Neural progenitor cell (in vitro differentiated cells): ENCODE measurements at regions not wholly inside any gene's neighbourhood (a gene's known extent, or its start where the extent isn't known, plus 50 kb on each side); places are given as distances from the start of the nearest gene placed in this dataset.

Experiments used
- EZH2 ChIP-seq: fragments of 200-600 bp; sonication (generic); IDR thresholded peaks from 2 replicates; pipeline ENCODE4 v1.6.1; 2017; ENCODE audit warnings: antibody characterized with exemption, mild to moderate bottlenecking, moderate library complexity
- EZH2phosphoT487 ChIP-seq: fragments of 200-600 bp; sonication (generic); IDR thresholded peaks from 2 replicates; pipeline ENCODE4 v1.6.1; 2017; ENCODE audit warnings: antibody characterized with exemption
- TF ChIP-seq, protein P1 (sequence below): fragments of 200-600 bp; sonication (generic); IDR thresholded peaks from 2 replicates; pipeline ENCODE4 v1.5.1; 2017; ENCODE audit warnings: antibody characterized with exemption, mild to moderate bottlenecking

DNA sequence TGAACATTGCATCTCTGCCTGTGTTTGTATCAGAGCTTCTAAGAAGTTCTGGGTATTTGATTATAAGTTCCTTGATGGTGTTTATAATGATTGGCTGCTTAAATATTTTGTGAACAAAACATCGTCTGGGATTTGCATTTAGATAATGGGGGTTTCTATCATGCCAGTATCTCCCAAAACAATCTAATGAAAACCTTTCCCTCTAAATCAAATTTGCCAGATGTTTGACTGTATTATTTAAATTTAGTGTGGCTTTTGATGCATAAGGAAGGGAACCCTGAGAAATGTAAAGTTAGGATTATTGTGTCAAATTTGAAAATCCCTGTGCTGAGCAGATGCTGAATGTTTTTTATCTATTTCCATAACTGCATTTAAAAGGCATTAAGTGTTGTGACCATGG lies 159.9 kb downstream of the HS3ST3A1 start:
- TF ChIP-seq, protein P1, sequence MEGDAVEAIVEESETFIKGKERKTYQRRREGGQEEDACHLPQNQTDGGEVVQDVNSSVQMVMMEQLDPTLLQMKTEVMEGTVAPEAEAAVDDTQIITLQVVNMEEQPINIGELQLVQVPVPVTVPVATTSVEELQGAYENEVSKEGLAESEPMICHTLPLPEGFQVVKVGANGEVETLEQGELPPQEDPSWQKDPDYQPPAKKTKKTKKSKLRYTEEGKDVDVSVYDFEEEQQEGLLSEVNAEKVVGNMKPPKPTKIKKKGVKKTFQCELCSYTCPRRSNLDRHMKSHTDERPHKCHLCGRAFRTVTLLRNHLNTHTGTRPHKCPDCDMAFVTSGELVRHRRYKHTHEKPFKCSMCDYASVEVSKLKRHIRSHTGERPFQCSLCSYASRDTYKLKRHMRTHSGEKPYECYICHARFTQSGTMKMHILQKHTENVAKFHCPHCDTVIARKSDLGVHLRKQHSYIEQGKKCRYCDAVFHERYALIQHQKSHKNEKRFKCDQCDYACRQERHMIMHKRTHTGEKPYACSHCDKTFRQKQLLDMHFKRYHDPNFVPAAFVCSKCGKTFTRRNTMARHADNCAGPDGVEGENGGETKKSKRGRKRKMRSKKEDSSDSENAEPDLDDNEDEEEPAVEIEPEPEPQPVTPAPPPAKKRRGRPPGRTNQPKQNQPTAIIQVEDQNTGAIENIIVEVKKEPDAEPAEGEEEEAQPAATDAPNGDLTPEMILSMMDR: no peak
- TF ChIP-seq EZH2: no peak
- TF ChIP-seq EZH2phosphoT487: no peak
